ENCODE measurements at regions not wholly inside any gene's neighbourhood (a gene's known extent, or its start where the extent isn't known, plus 50 kb on each side); places are given as distances from the start of the nearest gene placed in this dataset.

DNA sequence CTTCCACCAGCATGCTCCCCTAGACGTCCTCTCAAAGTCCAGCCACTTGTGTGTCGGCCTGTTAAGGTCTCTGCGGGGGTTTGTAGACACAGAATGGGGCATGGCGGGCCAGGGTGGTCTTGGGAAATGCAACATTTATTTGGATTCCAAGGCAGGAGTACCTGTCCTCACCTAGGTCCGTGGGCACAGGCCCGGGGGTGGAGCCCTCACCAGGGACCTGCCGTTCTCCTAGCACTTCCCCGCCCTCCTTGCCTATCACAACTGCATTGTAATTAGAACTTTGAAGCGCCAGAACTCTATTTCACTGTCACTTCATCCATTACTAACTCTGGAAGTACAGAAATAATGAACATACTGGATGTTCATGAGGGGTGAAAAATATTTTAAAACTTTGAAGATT lies 268.3 kb upstream of the ACTBL2 start:
- TF ChIP-seq GATA3 (IDR thresholded peaks at IDR 0.05; ENCODE audit: low read depth, low read length) (no peak), GATA2 (IDR thresholded peaks at IDR 0.05; ENCODE audit: low read depth, low read length) (no peak)
